Right ventricle myocardium inferior (tissue), 1 donor: ENCODE measurements at regions not wholly inside any gene's neighbourhood (a gene's known extent, or its start where the extent isn't known, plus 50 kb on each side); places are given as distances from the start of the nearest gene placed in this dataset.

Source experiments
- ATAC-seq: fragments of 200-7000 bp; cut with Tn5 transposase; one replicate; pipeline ENCODE4 v1.9.1; 2020; ENCODE audit warnings: mild to moderate bottlenecking, moderate library complexity
- DNase-seq: peaks from one replicate; pipeline ENCODE4 v3.0.0; 2021; ENCODE audit errors: missing footprints
- intact Hi-C: fragments of 100-400 bp; cut with DNase I; formaldehyde crosslinking; loops from one replicate; pipeline ENCODE4 v1.11.0; 2022
- donor health status: DM: no; HTN: yes; CAD: no; lungs with severe emphysema.

- ATAC-seq (no peak), DNase-seq (no peak)
- intact Hi-C loops: no loop called here
These were observed 149.9 kb downstream of the CHRM3 start for GRCh38 chr1:239536165-239536849.

GRCh38 chr1:239537795-239538194, 151.4 kb downstream of the CHRM3 start:
- intact Hi-C loops: no loop called here
- no peak for DNase-seq
- ATAC-seq: no peak

DNA sequence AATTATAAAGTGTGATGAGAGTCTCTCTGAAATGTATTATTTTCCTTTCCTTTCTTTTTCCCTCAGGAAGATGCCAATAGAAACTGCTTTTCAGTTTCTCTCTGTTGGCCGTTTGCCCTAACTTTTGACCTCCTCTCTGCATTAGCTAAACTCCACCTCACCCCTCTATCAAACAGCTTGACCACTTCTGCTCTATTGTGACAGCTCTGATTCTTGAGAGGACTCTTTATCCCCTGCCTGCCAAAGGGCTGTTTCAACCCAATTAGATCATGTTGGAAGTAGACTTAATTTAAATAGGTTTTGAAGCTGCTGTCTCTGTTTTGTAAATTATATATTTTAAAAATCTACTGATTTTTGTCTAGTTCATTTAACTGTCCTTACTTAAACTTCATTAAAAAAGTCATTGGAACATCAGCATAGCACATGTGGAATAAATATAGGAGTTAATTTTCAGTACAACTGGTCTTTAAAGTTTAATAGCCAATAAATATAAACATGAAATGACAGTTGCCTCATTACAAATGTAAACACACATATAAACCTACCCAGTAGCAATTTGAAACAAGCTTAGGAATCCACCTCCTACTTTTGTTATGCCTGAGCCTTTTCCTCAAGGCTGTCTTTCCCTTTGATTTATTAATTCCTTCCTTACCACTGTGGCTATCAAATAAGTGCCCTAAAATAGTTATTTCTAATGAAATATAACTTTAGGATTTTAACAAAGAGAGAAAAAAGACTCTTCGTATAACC, 152.0 kb downstream of the CHRM3 start:
- ATAC-seq (no peak), DNase-seq (no peak)
- intact Hi-C loops: no loop called here

DNA sequence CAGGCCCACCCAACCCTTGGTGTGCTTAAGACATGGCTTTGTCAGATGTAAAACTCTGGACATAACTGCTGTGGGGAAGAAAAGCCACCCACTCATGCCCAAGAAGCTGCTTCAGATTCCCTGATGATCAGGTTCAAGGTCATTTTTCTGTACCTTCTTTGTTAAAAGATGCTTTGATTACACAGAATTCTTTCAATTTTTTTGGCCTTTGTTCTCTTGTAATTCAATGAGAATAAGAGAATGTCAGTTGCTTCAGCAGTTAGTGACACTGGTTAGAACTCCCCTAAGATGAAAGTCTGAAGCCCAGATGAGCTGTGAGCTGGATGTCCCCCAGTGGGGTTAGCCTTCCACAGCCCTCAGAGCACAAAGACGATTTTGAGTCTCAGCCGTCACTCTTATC, 152.7 kb downstream of the CHRM3 start:
- intact Hi-C loops: no loop called here
- ATAC-seq: no peak
- no peak for DNase-seq

DNA sequence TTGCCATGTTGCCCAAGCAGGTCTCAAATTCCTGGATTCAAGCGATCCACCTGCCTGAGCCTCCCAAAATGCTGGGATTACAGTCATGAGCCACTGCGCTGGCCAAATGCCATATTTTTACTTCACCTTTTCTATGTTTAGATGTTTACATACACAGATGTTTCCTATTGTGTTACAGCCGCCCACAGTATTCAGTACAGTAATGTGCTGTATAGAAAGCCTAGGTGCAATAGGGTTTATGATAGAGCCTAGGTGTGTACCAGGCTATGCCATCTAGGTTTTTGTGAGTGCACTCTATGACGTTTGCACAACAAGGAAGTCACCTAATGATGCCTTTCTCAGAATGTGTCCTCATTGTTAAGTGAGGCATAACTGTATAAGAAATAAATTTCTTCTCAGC, 153.4 kb downstream of the CHRM3 start:
- DNase-seq (no peak), ATAC-seq (no peak)
- intact Hi-C loops: no loop called here

DNA sequence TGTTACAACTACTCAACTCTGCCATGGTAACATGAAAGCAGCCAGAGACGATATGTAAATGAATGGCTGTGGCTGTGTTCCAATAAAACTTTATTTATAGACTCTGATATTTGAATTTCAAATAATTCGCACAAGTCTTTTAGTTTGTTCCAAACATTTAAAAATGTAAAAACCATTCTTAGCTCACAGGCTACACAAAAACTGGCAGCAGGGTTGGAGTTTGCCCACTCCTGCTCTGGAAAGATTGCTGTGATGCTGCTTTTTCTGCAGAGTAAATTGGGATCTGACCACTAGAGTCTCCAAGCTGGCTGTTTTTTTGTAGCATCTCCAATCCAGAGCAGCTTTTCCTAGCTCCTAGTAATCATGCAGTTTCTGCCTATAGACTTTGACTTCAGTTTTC, 157.5 kb downstream of the CHRM3 start:
- no peak for DNase-seq
- ATAC-seq: no peak
- intact Hi-C loops: no loop called here

- ATAC-seq (no peak), DNase-seq (no peak)
- intact Hi-C loops: no loop called here
These were observed 159.1 kb downstream of the CHRM3 start for GRCh38 chr1:239545466-239545865.

DNA sequence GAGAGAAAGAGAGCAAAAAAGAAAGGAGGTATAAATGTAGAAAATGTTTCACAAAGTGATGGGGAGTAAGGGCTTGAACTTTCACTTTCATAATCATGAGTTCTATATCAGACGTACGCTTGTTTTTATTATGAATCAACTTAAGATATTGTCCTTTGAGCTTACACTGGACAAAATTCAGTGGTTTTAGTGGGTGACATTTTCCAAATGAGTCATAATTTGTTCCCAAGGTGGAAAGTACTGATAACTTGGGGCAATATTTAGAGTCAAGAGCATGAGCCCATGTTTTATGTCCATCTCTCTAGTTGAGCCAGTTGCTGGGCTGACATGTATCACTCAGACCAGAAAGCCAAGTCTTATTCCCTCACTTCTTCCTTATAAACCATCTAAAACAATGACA, 161.6 kb downstream of the CHRM3 start:
- ATAC-seq: no peak
- intact Hi-C loops: no loop called here
- no peak for DNase-seq

- ATAC-seq: no peak
- intact Hi-C loops: no loop called here
- DNase-seq: no peak
These were observed 163.8 kb downstream of the CHRM3 start for GRCh38 chr1:239550178-239550577.

DNA sequence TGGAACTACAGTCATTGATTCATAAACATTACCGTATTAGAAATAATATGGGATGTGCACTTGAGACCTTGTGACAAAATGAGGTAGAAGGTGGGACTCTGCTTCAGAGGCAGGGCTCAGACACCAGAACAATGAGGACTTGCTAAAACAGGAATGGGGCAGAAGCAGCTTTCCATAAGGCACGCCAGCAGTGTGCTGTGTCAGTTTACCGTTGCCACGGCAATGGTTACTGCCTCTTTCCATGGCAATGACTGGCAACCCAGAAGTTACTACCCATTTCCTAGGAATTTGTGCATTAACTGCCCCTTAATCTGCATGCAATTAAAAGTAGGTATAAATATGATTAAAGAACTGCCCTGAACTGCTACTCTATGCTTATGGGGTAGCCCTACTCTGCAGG, 169.0 kb downstream of the CHRM3 start:
- DNase-seq: no peak
- ATAC-seq: no peak
- intact Hi-C loops: no loop called here

DNA sequence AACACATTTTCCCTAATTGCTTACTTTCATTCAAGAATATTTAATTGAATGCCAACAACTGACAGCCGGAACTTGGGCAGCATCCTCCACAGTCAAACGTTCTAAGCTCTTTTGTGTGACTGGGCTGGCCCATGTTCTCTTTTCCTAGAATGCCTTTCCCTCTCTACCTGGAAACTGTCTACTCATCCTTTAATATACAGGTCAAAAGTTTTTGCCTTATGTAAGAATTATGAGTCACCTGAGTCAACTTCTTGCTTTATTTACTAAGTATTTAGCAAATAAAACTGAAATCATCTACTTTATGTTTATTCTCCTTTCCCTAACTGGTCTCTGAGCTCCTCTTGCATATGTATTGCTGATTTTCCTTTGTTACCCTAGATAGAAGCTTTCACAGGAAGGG, 172.2 kb downstream of the CHRM3 start:
- intact Hi-C loops: no loop called here
- no peak for ATAC-seq
- no peak for DNase-seq

DNA sequence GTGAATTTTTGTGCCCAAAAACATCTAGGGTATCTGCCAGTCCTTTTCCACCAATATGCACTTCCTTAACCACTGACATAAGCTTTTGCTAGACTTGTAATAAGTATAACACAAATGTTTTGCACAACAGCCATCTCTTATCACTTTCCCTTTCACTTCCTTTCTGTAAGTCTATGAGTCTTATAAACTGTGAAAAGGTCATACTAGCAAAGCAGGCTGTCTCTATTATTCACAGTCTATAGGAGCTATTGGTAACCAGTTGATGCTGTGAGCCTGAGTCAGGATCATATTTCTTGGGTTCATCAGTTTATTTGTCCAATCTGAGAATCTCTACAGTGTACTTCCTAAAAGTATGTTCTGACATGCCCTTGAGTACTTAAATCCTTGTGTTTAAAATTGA, 172.6 kb downstream of the CHRM3 start:
- DNase-seq: no peak

DNA sequence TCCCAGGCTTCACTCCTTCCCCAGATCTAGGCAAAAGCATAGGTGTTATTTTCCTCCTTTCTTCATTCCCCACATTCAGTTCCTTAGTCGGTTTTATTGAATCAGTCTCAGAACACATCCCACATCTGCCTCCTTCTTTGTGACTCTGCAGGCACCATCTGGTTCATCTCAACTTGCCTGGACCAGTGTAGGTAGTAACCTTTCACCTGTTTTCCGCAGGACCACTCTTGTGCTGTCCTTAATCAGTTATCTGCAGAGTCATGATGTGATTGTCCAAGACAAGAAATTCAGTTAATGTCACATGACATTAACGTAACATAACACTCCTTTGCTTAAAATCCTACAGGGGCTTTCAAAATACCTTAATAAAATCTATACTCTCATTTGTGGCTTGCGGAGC, 174.6 kb downstream of the CHRM3 start:
- DNase-seq (no peak), ATAC-seq (no peak)
- intact Hi-C loops: no loop called here

More for the DNA sequence above, 172.6 kb downstream of the CHRM3 start:
- ATAC-seq: no peak
- intact Hi-C loops: no loop called here

- DNase-seq (no peak), ATAC-seq (no peak)
- intact Hi-C loops: no loop called here
These were observed 175.7 kb downstream of the CHRM3 start for GRCh38 chr1:239562095-239562494.

DNA sequence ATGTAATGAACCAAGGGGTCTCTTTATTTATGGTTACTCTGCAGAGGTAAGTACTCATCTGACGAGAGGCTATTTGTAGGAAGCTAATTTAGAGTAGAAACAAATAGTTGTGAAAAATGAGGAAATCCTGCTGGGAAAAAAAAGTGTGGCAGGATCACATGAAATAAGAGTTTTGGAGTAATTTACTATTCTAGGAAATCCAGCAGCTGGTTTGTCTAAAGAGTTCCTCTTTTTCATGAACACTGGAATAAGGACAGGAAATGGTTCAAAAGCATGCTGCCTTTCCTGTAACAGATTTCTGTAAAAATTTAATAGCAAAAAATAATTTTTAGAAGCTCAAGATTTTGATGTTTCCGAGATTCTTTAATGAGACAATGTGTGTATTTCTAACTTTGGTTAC, 177.3 kb downstream of the CHRM3 start:
- no peak for ATAC-seq
- intact Hi-C loops: no loop called here
- no peak for DNase-seq

DNA sequence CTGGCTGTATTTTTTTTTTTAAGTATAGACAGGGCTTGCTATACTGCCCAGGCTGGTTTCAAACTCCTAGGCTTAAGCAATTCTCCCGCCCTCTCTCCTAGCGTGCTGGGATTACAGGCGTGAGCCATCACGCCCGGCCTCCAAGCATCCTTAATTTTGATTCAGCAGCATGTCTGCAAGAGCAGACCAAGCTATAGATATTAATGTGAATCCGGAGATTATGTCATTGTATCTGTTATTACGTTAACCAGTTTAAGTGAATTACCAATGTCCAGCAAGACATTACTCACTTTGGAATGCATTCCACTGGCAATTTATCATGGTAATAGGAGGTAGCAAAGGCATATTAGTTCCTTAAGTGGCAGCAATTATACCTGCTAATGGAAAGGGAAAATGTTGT, 179.7 kb downstream of the CHRM3 start:
- ATAC-seq (no peak), DNase-seq (no peak)
- intact Hi-C loops: no loop called here

- intact Hi-C loops: no loop called here
- ATAC-seq: no peak
- no peak for DNase-seq
These were observed 184.5 kb downstream of the CHRM3 start for GRCh38 chr1:239570878-239571277.

DNA sequence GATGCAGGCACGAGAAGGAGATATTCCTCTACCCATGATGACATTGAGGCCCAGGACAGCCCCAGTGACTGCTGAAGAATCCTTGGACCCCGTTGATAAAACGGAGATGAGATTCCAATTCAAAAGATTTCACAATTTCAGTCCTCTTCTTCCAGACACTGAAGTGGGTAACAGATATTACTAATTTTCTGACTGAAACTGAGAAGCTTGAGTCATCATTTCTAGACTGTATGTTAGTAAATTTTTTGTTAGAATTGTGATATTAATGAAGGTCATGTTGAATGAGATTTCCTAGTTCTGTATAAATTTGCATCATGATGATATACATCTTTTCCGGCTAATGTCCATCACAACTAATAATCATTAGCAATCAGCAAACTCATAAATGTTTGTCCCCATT, 185.8 kb downstream of the CHRM3 start:
- DNase-seq (no peak), ATAC-seq (no peak)
- intact Hi-C loops: no loop called here

GRCh38 chr1:239574112-239574511, 187.7 kb downstream of the CHRM3 start:
- DNase-seq: no peak
- intact Hi-C loops: no loop called here
- no peak for ATAC-seq

- DNase-seq: no peak
- ATAC-seq: no peak
- intact Hi-C loops: no loop called here
These were observed 188.7 kb downstream of the CHRM3 start for GRCh38 chr1:239575113-239575512.

DNA sequence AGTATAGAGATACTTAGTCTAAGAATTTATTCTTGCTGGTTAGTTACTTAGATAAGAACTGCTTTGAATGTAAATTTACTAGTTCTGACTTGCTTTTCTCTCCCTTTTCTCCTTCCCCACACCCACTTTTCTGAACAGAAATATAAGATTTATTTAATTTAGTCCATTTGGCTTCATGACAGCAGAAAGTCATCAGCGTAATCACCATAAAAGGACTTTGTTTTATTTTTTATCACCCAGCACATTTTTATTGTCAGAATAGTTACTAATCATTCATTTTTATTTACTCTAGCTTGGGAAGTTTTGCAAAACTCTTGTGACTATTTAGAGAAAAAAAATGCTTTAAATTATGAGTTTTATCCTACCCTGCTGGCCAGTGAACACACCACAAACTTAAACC, 197.2 kb downstream of the CHRM3 start:
- intact Hi-C loops: no loop called here
- ATAC-seq: no peak
- no peak for DNase-seq
